Body of pancreas (tissue), 4 donors: ENCODE measurements at regions not wholly inside any gene's neighbourhood (a gene's known extent, or its start where the extent isn't known, plus 50 kb on each side); places are given as distances from the start of the nearest gene placed in this dataset.
"Not testable (repeated sequence)": the region's sequence is repeated elsewhere in the genome, so short reads cannot be mapped to it uniquely, and the experiment has no call there.

Experiments used
- ATAC-seq: fragments of 150-250 bp; one replicate; pipeline ENCODE4 v1.9.1; 2016
- DNase-seq, 4 donors: peaks; one replicate each; pipeline ENCODE4 v3.0.0-alpha.2; 2019
- H3K27ac ChIP-seq, 4 donors: fragments of 200-600 bp; sonication (generic); 1 replicate in 3 of 4; 2 replicates in 1 of 4; pipeline versions ENCODE4 v1.5.1 to v1.6.1; 2016 to 2019; ENCODE audit warnings: mild to moderate bottlenecking in 1 of 4, mixed read lengths in 1 of 4, moderate library complexity in 1 of 4
- H3K27me3 ChIP-seq, 2 donors: fragments of 200-600 bp; sonication (generic); one replicate each; pipeline ENCODE4 v1.6.0; 2016; ENCODE audit warnings: mild to moderate bottlenecking in 1 of 2
- H3K36me3 ChIP-seq, 2 donors: fragments of 200-600 bp; sonication (generic); replicated peaks in 1 of 2; 2 replicates each; pipeline ENCODE4 v1.5.1; 2016; ENCODE audit warnings: low read depth in 2 of 2; ENCODE audit not compliant: insufficient read depth in 1 of 2
- H3K4me1 ChIP-seq: fragments of 200-600 bp; sonication (generic); one replicate; pipeline ENCODE4 v1.6.0; 2016
- H3K4me3 ChIP-seq, 2 donors: fragments of 200-600 bp; sonication (generic); 1 replicate in 1 of 2; 2 replicates in 1 of 2; pipeline ENCODE4 v1.5.1; 2016 to 2019
- H3K9me3 ChIP-seq, 3 donors: fragments of 200-600 bp; sonication (generic); 1 replicate in 2 of 3; 2 replicates in 1 of 3; pipeline ENCODE4 v1.5.1; 2016
- POLR2A ChIP-seq, 3 donors: fragments of 450-650 bp; IDR thresholded peaks; one replicate each; pipeline ENCODE4 v1.6.1; 2016; ENCODE audit warnings: antibody characterized with exemption in 3 of 3, mild to moderate bottlenecking in 2 of 3
- WGBS, 2 donors: methylation state at CpG; one replicate each; pipeline ENCODE4 v1.1.5; 2017; 5-methylcytosine and 5-hydroxymethylcytosine counted together
- intact Hi-C: fragments of 100-400 bp; cut with DNase I; formaldehyde crosslinking; loops from one replicate; pipeline ENCODE4 v1.15.1; 2023
- TF ChIP-seq, protein P1 (sequence below), 7 experiments: fragments of 450-650 bp in 4 of 7; fragments of 200-600 bp in 3 of 7; sonication (generic) in 3 of 7; IDR thresholded peaks; one replicate each; pipeline ENCODE4 v1.5.1; 2016 to 2019; ENCODE audit warnings: antibody characterized with exemption in 7 of 7

DNA sequence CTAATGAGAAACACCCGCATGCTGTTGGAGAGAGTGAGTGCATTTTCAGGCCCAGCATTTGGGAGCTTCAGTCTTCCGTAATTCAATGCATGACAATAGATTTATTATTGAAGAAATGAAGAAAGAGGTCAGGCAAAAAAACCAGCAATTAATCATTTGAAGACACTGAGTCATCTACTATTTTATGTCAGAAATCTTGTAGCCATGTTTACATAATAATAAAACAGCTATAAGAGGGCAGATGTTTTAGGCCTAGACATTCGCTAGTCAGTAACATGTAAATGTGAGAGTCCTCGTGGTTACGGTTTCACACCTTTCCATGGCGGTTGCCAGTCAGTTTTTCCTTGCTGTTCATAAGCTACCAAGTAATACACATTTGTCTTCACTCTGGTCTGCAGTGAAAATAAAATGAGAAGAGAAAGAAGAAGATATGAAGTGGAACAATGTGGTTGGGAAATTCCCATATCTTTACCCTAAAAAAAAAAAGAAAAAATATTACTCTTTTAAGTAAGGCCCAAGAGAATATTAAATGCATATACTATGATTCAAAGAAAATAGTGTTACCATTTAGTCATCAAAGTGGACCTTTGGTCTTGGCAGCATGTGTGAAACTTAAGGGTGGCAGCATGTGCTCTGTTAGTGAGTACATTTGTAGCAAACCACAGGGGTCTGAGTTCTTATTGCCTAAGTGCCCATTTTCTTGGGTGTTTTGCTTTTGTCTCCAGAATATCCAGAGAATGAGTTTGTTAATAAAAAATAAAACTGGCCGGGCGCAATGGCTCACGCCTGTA lies 140.5 kb upstream of the TBL1XR1 start:
- H3K27ac ChIP-seq, result peak overlapping the region in 1 of 4 donors; percentile 78
- 84 to 93% methylated on average over 9 of the region's 9 CpGs for WGBS, 2 donors
- DNase-seq (no peak), ATAC-seq (no peak)
- H3K27me3 ChIP-seq, result no peaks in the 10 kb centered on the region
- no peaks in the 10 kb centered on the region for H3K36me3 ChIP-seq
- TF ChIP-seq, protein P1, sequence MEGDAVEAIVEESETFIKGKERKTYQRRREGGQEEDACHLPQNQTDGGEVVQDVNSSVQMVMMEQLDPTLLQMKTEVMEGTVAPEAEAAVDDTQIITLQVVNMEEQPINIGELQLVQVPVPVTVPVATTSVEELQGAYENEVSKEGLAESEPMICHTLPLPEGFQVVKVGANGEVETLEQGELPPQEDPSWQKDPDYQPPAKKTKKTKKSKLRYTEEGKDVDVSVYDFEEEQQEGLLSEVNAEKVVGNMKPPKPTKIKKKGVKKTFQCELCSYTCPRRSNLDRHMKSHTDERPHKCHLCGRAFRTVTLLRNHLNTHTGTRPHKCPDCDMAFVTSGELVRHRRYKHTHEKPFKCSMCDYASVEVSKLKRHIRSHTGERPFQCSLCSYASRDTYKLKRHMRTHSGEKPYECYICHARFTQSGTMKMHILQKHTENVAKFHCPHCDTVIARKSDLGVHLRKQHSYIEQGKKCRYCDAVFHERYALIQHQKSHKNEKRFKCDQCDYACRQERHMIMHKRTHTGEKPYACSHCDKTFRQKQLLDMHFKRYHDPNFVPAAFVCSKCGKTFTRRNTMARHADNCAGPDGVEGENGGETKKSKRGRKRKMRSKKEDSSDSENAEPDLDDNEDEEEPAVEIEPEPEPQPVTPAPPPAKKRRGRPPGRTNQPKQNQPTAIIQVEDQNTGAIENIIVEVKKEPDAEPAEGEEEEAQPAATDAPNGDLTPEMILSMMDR (IDR thresholded peaks at IDR 0.05), result no peak
- no peak for TF ChIP-seq POLR2A (IDR thresholded peaks at IDR 0.05)
- intact Hi-C loops, result no loop called here
- no peaks in the 10 kb centered on the region for H3K9me3 ChIP-seq
- H3K4me1 ChIP-seq, result peaks cover 24% of the 10 kb centered on the region
- no peak overlapping the region for H3K4me3 ChIP-seq

DNA sequence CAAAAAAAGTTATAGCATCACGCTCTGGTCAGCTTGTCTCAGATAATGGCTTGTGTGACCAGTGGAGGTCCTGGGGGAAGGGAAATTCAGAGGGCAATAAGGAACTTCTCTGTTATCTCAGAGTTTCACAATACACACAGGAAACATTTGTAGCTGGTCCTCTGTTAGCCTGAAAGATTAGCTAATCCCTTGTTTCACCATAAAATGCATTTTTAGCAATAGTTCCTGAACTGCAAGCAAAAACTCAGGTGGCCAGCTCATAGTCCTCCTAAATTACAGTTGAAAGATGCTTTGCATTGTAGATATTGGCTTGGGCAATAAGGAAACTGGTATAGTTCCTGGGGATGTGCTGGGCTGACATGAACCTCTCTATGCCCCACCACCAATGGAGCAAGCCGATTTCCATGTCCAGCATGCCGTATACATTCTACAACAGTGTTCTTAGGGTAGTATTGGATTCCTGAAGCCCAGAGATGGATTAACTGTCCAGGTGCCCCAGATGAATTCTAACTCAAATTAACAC lies 141.5 kb upstream of the TBL1XR1 start:
- peaks cover 31% of the 10 kb centered on the region for H3K4me1 ChIP-seq
- no peak overlapping the region for H3K4me3 ChIP-seq
- TF ChIP-seq, protein P1 (IDR thresholded peaks at IDR 0.05), result no peak
- TF ChIP-seq POLR2A (IDR thresholded peaks at IDR 0.05), result no peak
- no peaks in the 10 kb centered on the region for H3K36me3 ChIP-seq
- DNase-seq, result peak in 2 of 4 donors; percentile 31 to 56
- intact Hi-C loops, result no loop called here
- H3K27me3 ChIP-seq, result no peaks in the 10 kb centered on the region
- H3K9me3 ChIP-seq, result no peaks in the 10 kb centered on the region
- H3K27ac ChIP-seq, result peak overlapping the region in 3 of 4 donors; percentile 22 to 78 (median 73)
- 42 to 61% methylated on average over 1 to 3 of the region's 3 CpGs for WGBS, 2 donors
- peak; percentile 85 for ATAC-seq

DNA sequence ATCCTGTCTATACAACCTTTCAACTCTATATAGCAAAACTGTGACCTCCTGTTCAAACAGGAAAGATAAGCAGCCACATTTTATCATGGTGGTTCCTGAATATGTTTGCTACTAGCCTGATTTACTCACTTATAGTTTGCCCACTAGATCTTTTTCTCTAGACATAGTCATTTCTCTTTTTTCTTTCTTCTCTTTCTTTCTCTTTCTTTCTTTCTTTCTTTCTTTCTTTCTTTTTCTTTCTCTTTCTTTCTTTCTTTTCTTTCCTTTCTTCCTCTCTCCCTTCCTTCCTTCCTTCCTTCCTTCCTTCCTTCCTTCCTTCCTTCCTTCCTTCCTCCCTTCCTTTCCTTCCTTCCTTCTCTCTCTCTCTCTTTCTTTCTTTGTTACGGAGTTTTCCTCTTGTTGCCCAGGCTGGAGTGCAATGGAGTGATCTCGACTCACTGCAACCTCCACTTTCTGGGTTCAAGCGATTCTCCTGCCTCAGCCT lies 142.0 kb upstream of the TBL1XR1 start:
- H3K36me3 ChIP-seq, intact Hi-C loops, H3K9me3 ChIP-seq, H3K4me3 ChIP-seq, H3K27me3 ChIP-seq, DNase-seq, ATAC-seq: not testable (repeated sequence)
- peaks cover 35% of the 10 kb centered on the region for H3K4me1 ChIP-seq
- WGBS, 2 donors, result 50 to 73% methylated on average over 2 to 3 of the region's 3 CpGs
- H3K27ac ChIP-seq, result peak overlapping the region in 3 of 4 donors; percentile 22 to 78 (median 73)

DNA sequence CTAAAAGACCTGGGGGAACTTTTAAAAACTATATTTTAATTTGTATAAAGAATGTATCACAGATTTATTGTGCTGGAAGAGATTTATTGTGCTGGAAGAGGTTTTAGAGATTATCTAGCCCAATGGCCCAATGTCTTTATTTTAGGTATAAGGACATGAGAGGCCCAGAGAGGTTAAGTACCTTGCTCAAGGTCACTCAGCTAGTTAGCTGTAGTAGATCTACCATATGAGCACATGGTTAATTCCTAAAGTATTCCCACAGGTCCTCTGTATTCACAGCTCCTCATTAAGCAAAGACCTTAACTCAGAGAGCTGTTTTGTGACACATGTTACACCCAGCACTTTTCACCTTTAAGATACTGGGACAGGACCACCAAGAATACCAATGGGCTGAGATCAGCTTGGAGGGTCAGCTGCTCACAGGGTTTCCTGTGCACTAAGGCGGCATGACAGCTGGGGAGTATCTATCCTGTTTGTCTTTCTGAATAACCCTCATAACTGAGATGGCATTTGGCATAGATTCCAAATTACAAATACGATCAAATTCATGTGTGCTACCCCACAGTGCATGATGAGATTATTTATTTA lies 143.1 kb upstream of the TBL1XR1 start:
- H3K36me3 ChIP-seq, result no peaks in the 10 kb centered on the region
- H3K9me3 ChIP-seq, result no peaks in the 10 kb centered on the region
- no peak for ATAC-seq
- peaks cover 45% of the 10 kb centered on the region for H3K4me1 ChIP-seq
- no peaks in the 10 kb centered on the region for H3K27me3 ChIP-seq
- H3K27ac ChIP-seq, result no peak overlapping the region
- no peak for DNase-seq
- 50 to 61% methylated on average over 2 of the region's 2 CpGs for WGBS, 2 donors
- intact Hi-C loops, result no loop called here
- H3K4me3 ChIP-seq, result no peak overlapping the region
- TF ChIP-seq, protein P1 (IDR thresholded peaks at IDR 0.05), result no peak

DNA sequence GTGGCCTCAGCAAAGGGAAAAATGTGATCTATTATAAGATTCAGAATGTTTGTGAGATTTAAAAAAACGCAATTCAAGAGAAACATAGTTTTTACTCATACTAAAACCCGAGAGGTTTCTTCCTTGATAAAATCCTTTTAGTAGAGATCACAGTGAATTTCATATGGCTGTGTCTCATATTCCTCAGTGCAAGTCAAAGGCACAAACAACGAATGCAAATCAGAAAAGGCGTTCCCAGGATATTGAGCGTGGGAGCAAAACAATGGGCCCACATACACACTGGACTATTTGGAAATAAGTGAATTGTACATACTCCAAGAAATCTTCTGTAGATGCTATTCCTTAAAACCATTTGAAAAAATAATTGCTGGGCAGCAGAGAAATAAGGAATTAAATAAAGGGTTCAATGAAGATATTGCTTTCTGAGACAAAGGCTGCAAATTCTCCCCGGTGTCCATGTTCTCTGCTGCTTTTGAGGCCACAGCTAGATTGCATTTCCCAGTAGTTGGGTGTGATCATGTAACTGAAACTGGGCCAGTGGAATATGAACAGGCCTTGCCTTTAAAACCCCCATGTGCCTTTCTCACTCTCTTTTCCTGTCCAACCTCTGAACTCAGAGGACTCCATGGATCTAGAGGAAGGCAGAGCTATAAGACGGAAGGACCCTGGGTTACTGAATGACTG lies 144.6 kb upstream of the TBL1XR1 start:
- Histone ChIP-seq H3K9me3 (no peaks in the 10 kb centered on the region), H3K4me1 (peaks cover 45% of the 10 kb centered on the region), H3K4me3 (no peak overlapping the region), H3K36me3 (no peaks in the 10 kb centered on the region), H3K27ac (no peak overlapping the region), H3K27me3 (no peaks in the 10 kb centered on the region)
- intact Hi-C loops, result no loop called here
- ATAC-seq (no peak), DNase-seq (no peak)
- no peak for TF ChIP-seq POLR2A (IDR thresholded peaks at IDR 0.05)
- TF ChIP-seq, protein P1 (IDR thresholded peaks at IDR 0.05), result no peak
- WGBS, 2 donors, result 89 to 90% methylated on average over 7 of the region's 7 CpGs
